IMR-90 (cell line): ENCODE measurements at regions not wholly inside any gene's neighbourhood (a gene's known extent, or its start where the extent isn't known, plus 50 kb on each side); places are given as distances from the start of the nearest gene placed in this dataset.

Source experiments
- CEBPB ChIP-seq: IDR thresholded peaks from 2 replicates; pipeline ENCODE4 v1.6.1; 2012; ENCODE audit warnings: low read depth, low read length, improper control_type of control experiment
- POLR2A ChIP-seq: IDR thresholded peaks from 2 replicates; pipeline ENCODE4 v1.6.1; 2012; ENCODE audit warnings: mild to moderate bottlenecking, low read depth, low read length
- RAD21 ChIP-seq: IDR thresholded peaks from 2 replicates; pipeline ENCODE4 v1.6.1; 2012; ENCODE audit warnings: low read length, improper control_type of control experiment
- SMC3 ChIP-seq: fragments of 150-350 bp; IDR thresholded peaks from 2 replicates; pipeline ENCODE4 v1.6.1; 2016; ENCODE audit warnings: low read depth, mild to moderate bottlenecking, antibody characterized with exemption, low read length, moderate library complexity
- TF ChIP-seq, protein P1 (sequence below): conservative IDR thresholded peaks from 2 replicates; pipeline ENCODE4 v1.5.1; 2012; ENCODE audit warnings: mild to moderate bottlenecking, low read depth, low read length, improper control_type of control experiment

GRCh38 chr1:30248373-30248772 lies 475.0 kb downstream of the MATN1 start:
- TF ChIP-seq CEBPB (no peak), POLR2A (no peak), RAD21 (no peak), SMC3 (no peak)
- TF ChIP-seq, protein P1, sequence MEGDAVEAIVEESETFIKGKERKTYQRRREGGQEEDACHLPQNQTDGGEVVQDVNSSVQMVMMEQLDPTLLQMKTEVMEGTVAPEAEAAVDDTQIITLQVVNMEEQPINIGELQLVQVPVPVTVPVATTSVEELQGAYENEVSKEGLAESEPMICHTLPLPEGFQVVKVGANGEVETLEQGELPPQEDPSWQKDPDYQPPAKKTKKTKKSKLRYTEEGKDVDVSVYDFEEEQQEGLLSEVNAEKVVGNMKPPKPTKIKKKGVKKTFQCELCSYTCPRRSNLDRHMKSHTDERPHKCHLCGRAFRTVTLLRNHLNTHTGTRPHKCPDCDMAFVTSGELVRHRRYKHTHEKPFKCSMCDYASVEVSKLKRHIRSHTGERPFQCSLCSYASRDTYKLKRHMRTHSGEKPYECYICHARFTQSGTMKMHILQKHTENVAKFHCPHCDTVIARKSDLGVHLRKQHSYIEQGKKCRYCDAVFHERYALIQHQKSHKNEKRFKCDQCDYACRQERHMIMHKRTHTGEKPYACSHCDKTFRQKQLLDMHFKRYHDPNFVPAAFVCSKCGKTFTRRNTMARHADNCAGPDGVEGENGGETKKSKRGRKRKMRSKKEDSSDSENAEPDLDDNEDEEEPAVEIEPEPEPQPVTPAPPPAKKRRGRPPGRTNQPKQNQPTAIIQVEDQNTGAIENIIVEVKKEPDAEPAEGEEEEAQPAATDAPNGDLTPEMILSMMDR, result no peak
